Smooth muscle cell (in vitro differentiated cells): ENCODE measurements at regions not wholly inside any gene's neighbourhood (a gene's known extent, or its start where the extent isn't known, plus 50 kb on each side); places are given as distances from the start of the nearest gene placed in this dataset.

Experiments
- DNase-seq: peaks from one replicate; lab custom pipeline; 2025; ENCODE audit not compliant: unreplicated experiment; lab: John Stamatoyannopoulos, UW
- H2AFZ ChIP-seq: fragments of 200-600 bp; sonication (generic); 2 replicates; pipeline ENCODE4 v1.6.0; 2016; ENCODE audit warnings: antibody characterized with exemption, low read depth, mild to moderate bottlenecking
- H3F3A ChIP-seq: fragments of 200-600 bp; sonication (generic); 2 replicates; pipeline ENCODE4 v1.6.0; 2017; ENCODE audit warnings: antibody characterized with exemption, low read depth
- H3K27ac ChIP-seq: fragments of 200-600 bp; sonication (generic); 2 replicates; pipeline ENCODE4 v1.5.1; 2016; ENCODE audit warnings: low read depth, mild to moderate bottlenecking
- H3K27me3 ChIP-seq: fragments of 200-600 bp; sonication (generic); 2 replicates; pipeline ENCODE4 v1.6.1; 2016; ENCODE audit warnings: low read depth, mild to moderate bottlenecking
- H3K36me3 ChIP-seq: fragments of 200-600 bp; sonication (generic); 2 replicates; pipeline ENCODE4 v1.5.1; 2016; ENCODE audit warnings: low read depth
- H3K4me1 ChIP-seq: fragments of 200-600 bp; sonication (generic); 2 replicates; pipeline ENCODE4 v1.5.1; 2016; ENCODE audit warnings: low read depth
- H3K4me2 ChIP-seq: fragments of 200-600 bp; sonication (generic); 2 replicates; pipeline ENCODE4 v1.6.0; 2016; ENCODE audit warnings: mild to moderate bottlenecking
- H3K4me3 ChIP-seq: fragments of 200-600 bp; sonication (generic); 2 replicates; pipeline ENCODE4 v1.5.1; 2016; ENCODE audit warnings: mild to moderate bottlenecking
- H3K79me2 ChIP-seq: fragments of 200-600 bp; sonication (generic); 2 replicates; pipeline ENCODE4 v1.6.0; 2016; ENCODE audit warnings: low read depth, mild to moderate bottlenecking
- H3K9ac ChIP-seq: fragments of 200-600 bp; sonication (generic); 2 replicates; pipeline ENCODE4 v1.6.0; 2016; ENCODE audit warnings: low read depth
- H3K9me3 ChIP-seq: fragments of 200-600 bp; sonication (generic); replicated peaks from 2 replicates; pipeline ENCODE4 v1.5.1; 2016; ENCODE audit warnings: low read depth
- H4K20me1 ChIP-seq: fragments of 200-600 bp; sonication (generic); 2 replicates; pipeline ENCODE4 v1.6.0; 2016; ENCODE audit warnings: low read depth
- CTCF ChIP-seq: fragments of 200-600 bp; sonication (generic); IDR thresholded peaks from 2 replicates; pipeline ENCODE4 v1.5.1; 2017; ENCODE audit warnings: borderline replicate concordance, mild to moderate bottlenecking, antibody characterized with exemption; ENCODE audit not compliant: insufficient read depth, poor library complexity, severe bottlenecking
- WGBS: methylation state at CpG from one replicate; pipeline ENCODE4 v1.1.7; 2016; ENCODE audit warnings: low lambda C conversion rate; 5-methylcytosine and 5-hydroxymethylcytosine counted together

GRCh38 chr4:173930329-173930967 is 353.0 kb downstream of the FBXO8 start:
- Histone ChIP-seq H3K27ac (no peak overlapping the region), H3K79me2 (no peaks in the 10 kb centered on the region), H3K9me3 (no peaks in the 10 kb centered on the region), H3K9ac (no peak overlapping the region), H3K4me1 (peaks cover 8% of the 10 kb centered on the region), H3K27me3 (no peaks in the 10 kb centered on the region), H3K4me2 (no peak overlapping the region), H3K36me3 (no peaks in the 10 kb centered on the region), H3F3A (peaks cover 5% of the 10 kb centered on the region), H3K4me3 (no peak overlapping the region), H4K20me1 (no peaks in the 10 kb centered on the region), H2AFZ (peak overlapping the region; percentile 7)
- DNase-seq = no peak
- TF ChIP-seq CTCF = no peak
- 81% methylated on average over 8 of the region's 8 CpGs for WGBS

- Histone ChIP-seq H3K4me3 (no peak overlapping the region), H4K20me1 (no peaks in the 10 kb centered on the region), H3K36me3 (no peaks in the 10 kb centered on the region), H3K79me2 (no peaks in the 10 kb centered on the region), H3K9ac (no peak overlapping the region), H3K9me3 (no peaks in the 10 kb centered on the region), H3K4me2 (no peak overlapping the region), H3K27ac (no peak overlapping the region), H2AFZ (no peak overlapping the region), H3F3A (no peaks in the 10 kb centered on the region), H3K4me1 (peaks cover 4% of the 10 kb centered on the region), H3K27me3 (no peaks in the 10 kb centered on the region)
- 84% methylated on average over 3 of the region's 3 CpGs for WGBS
- DNase-seq = no peak
- TF ChIP-seq CTCF = no peak
Observed at GRCh38 chr4:173929921-173930320, 353.5 kb downstream of the FBXO8 start.

GRCh38 chr4:173924561-173924960 is 358.9 kb downstream of the FBXO8 start:
- WGBS = 32% methylated on average over 4 of the region's 4 CpGs

More at GRCh38 chr4:173924561-173924960, 358.9 kb downstream of the FBXO8 start:
- peaks cover 4% of the 10 kb centered on the region for H3K4me1 ChIP-seq
- no peak overlapping the region for H3K4me3 ChIP-seq
- peak overlapping the region; percentile 66 for H3K4me2 ChIP-seq
- H2AFZ ChIP-seq = no peak overlapping the region
- H3K79me2 ChIP-seq = no peaks in the 10 kb centered on the region
- no peaks in the 10 kb centered on the region for H3F3A ChIP-seq
- no peak overlapping the region for H3K27ac ChIP-seq
- TF ChIP-seq CTCF = no peak
- H3K9ac ChIP-seq = no peak overlapping the region
- no peaks in the 10 kb centered on the region for H4K20me1 ChIP-seq
- no peaks in the 10 kb centered on the region for H3K27me3 ChIP-seq
- no peak for DNase-seq
- H3K36me3 ChIP-seq = no peaks in the 10 kb centered on the region
- H3K9me3 ChIP-seq = no peaks in the 10 kb centered on the region
